NCI-H524 (cell line): ENCODE measurements at regions not wholly inside any gene's neighbourhood (a gene's known extent, or its start where the extent isn't known, plus 50 kb on each side); places are given as distances from the start of the nearest gene placed in this dataset.

Experiments used
- DNase-seq, 2 experiments: peaks; one replicate each; lab custom pipeline; 2025; lab: John Stamatoyannopoulos, UW

DNA sequence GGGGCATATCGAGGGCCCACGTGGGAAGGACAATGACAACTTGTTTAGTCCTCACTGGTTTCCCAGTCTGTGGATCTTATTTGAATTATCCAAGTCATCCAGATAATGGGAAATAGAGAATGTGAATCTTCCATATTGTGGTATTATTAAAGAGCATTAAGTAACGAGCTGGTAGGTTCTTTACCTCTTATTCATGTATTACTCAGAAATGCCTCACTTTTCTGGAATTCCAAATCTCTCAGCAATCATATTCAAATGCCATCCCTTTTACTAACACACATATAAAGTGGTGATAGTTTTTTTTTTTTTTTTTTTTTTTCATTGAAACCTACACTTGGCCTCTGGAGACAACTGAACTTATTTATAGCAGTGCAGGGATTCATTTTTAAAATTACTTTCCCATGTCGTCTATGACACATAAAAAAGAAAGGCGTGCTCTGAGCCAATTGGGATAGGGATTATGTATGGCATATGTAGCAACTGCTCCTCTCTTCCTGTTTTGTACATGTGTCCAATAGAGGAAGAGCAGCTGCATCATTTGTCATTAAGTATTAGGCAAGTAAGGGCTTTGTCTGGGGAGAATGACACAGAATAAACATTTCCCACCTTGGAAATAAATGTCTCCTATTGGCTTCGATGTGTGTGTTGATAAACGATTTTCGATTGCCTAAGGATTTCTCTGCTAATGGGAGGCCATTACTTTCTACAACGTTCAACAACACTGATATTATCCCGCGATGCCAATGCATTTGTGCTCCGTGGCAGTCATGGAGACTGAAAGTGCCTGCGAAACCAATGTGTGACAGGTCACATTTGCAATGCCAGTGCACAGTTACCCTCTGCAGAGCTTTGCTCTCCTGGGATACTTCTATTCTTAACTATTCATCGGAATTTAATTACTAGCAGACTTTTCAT, 78.6 kb upstream of the IFNG-AS1 start:
- DNase-seq, result no peak

- no peak for DNase-seq
These were observed 78.0 kb upstream of the IFNG-AS1 start for GRCh38 chr12:67911275-67911600.

- no peak for DNase-seq
These were observed 77.5 kb upstream of the IFNG-AS1 start for GRCh38 chr12:67911789-67912188.

DNA sequence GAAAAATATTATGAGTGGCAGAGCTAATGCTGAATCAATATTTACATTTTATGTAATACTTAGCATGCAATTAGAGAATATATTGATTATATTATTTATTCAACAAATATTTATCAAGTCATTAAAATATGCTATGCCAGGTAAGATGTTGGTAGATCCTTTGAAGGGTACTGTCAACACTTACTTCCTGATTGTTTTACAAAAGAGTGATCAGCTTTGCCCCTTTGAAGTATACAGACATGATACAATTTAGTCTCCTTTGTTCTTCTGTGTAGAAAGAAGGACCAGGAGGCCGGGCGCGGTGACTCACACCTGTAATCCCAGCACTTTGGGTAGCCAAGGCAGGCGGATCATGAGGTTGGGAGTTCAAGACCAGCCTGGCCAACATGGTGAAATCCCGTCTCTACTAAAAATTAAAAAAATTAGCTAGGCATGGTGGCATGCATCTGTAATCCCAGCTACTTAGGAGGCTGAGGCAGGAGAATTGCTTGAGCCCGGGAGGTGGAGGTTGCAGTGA, 73.9 kb upstream of the IFNG-AS1 start:
- DNase-seq, result no peak

- DNase-seq, result no peak
These were observed 72.8 kb upstream of the IFNG-AS1 start for GRCh38 chr12:67916266-67916970.

GRCh38 chr12:67917811-67918210, 71.4 kb upstream of the IFNG-AS1 start:
- no peak for DNase-seq

GRCh38 chr12:67918441-67918840, 70.8 kb upstream of the IFNG-AS1 start:
- DNase-seq, result no peak

- DNase-seq, result no peak
These were observed 69.8 kb upstream of the IFNG-AS1 start for GRCh38 chr12:67919406-67919805.

- no peak for DNase-seq
These were observed 68.8 kb upstream of the IFNG-AS1 start for GRCh38 chr12:67920413-67920812.

DNA sequence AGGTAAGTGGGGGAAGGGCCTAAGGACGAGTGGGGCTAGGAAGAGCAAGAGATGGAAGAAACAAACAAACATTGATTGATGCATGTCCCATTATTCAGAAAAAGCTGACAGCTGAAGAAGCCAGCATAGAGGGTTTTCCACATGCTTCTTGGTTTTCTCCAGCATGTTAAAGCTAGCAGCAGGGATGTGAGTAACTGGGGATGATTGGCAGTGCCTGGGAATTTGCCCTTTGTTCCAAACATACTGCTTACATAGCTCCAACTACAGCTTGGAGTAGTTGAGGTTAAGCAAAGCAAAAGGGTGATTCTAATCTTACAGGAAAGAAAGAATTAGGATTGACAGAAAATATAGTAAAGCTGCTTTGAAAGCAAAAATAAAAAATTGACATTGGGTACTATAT, 68.0 kb upstream of the IFNG-AS1 start:
- DNase-seq, result no peak

- no peak for DNase-seq
These were observed 67.0 kb upstream of the IFNG-AS1 start for GRCh38 chr12:67922245-67922644.

DNA sequence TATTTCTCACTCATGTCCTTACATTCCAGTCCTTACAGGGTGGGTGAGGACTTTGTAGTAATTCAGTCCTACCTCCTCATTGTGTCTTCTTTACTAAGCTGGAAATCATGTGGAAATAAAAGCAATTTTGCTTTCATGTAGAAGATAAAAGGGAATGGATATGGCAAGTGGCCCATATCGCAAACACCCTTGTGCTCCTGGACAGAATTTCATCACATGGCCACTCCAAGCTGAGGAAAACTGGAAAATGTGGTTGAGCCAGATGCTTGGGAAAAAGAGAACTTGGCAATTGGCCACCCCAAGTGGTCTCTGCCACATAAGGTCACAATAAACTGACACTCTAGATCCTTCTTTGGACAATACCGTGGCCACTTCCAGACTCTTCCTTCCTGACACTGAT, 64.2 kb upstream of the IFNG-AS1 start:
- no peak for DNase-seq

DNA sequence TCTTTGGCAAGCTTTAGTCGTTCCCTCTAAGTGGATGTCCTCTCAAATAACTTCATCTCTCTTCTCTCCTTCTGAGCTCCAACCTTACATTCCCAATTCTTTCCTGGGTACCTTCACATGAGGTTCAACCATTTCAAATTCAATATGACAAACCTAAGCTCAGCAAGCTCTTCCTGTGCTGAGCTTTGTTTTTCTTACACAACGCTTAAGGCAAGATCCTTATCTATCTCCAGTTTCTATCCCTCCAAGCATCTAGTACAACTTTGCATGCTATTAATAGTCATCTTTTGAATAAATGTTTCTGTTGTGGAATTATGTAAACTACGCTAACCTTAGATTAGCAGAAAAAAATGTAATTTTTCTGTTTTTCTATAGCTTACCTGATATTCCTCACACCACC, 63.7 kb upstream of the IFNG-AS1 start:
- no peak for DNase-seq

DNA sequence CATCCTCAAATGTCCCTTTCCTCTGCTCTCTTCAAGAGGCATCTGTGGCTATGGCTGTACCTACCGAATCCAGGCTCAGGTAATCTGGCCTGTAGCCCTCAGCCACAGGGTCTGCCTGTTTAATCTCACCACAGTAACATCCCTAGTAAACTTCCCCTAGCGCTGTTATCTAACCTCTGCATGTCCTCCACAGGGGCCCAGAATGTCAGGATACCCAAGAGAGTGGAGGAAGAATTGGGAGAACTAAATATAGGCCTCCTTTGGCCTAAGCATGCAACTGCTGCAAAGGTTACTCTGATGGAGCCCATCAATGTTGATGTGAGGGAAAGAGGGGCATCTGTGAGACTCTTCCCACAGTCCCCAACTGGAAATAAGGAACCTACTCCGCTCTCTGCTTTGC, 63.2 kb upstream of the IFNG-AS1 start:
- DNase-seq, result no peak

DNA sequence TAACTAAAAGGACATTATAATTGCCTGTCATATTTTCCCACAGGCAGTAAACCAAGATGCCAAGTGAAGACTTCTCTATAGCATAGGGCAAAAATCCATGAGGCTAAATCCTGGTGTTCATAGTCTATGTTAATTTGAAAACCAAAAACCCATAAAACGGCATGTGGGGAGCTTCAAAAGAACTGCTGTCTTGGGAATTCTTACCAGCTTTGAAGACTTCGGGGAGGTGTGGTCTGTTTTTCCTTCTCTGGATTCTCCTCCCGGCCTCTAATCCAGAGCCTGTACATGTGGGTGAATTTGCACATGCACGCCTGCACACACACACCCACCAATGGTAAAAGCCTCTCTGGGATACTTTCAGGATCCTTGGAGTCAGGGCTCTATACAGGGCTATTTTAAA, 61.9 kb upstream of the IFNG-AS1 start:
- DNase-seq, result no peak

DNA sequence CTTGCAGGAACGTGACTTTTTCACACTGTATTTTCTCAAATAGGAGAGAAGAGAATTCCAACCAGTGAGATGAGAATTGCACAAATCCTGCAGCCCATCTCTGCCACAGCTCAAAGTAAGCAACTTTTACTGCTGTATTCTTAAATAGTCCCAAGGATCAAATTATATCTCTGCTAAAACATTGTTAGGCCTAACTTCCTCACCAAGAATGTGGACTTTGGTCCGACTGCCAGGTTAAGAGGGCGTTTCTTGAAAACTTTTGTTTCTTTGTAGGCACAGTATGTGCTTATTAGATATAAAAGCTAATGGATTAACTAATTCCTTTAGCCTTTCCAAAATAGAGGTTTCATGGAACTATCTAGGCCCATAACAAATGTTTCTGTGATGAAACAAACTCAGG, 61.4 kb upstream of the IFNG-AS1 start:
- no peak for DNase-seq

GRCh38 chr12:67928621-67929383, 60.4 kb upstream of the IFNG-AS1 start:
- DNase-seq, result no peak

DNA sequence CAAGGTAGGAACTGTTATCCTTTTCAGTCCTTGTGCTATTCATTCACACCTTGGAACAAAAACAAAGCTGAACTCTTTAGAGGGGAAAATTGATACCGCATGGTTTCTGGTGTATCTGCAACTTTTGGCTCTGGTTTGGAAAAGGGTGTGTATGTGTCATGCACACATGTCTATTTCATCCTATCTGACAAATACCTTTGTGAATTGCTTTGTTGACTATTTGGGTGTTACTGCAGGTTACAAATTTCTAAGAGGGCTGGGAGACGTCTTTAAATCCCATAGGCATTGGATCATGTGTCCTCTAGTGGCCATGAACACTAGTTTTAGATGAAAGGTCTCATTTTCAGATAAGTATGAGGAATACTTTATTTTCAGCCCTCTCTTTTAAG, 59.9 kb upstream of the IFNG-AS1 start:
- DNase-seq, result no peak

DNA sequence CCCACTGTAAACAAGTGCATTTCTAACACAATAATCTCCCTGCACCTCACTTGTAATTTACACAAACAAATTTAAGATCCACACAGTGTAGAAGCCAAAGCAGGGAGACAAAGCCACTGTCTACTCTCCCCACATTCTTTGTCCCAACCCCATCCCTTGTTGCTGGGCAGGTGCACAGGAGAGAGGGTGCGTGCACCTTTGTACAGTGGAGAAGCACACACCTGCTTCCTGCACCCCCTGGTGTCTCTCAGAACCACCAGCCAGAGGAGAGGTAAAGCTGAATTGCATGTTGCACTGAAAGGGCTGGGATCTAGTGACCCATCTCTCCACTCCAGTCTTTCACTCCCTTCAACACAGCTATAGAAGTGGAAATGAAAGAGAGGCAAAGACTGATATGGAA, 51.4 kb upstream of the IFNG-AS1 start:
- DNase-seq, result no peak
